HCT116 (cell line): ENCODE measurements at regions not wholly inside any gene's neighbourhood (a gene's known extent, or its start where the extent isn't known, plus 50 kb on each side); places are given as distances from the start of the nearest gene placed in this dataset.

Experiments used
- ATAC-seq: fragments of 200-7000 bp; cut with Tn5 transposase; 2 replicates; pipeline ENCODE4 v1.9.1; 2020; ENCODE audit warnings: mild to moderate bottlenecking, moderate library complexity
- BruUV-seq: library from RNA; stranded (reverse); fragments of 400-500 nt; replicated peaks from 2 replicates; lab custom pipeline; 2021; lab: Mats Ljungman, UMichigan
- CTCF ChIA-PET: fragments of 300-600 bp; sonication (Branson Sonifier 250); formaldehyde crosslinking; loops from one replicate; lab custom pipeline; 2021; ENCODE audit warnings: antibody characterized with exemption; lab: Charles Lee
- POLR2A ChIA-PET: fragments of 300-600, 350-600 bp; sonication (Branson Sonifier 250); formaldehyde crosslinking; loops from one replicate; lab custom pipeline; 2021; ENCODE audit warnings: antibody characterized with exemption; lab: Charles Lee
- RAD21 ChIA-PET, 2 experiments: fragments of 300-600 bp; sonication (Branson Sonifier 250); formaldehyde crosslinking; loops; one replicate each; lab custom pipeline; 2023; ENCODE audit warnings: low total read pairs in 2 of 2; ENCODE audit not compliant: uncharacterized antibody in 2 of 2, unreplicated experiment in 2 of 2, low non-redundant PET in 1 of 2; lab: Charles Lee
- DNase-seq: peaks from one replicate; pipeline ENCODE4 v3.0.0-alpha.2; 2010; ENCODE audit warnings: low read depth, low spot score
- H2AFZ ChIP-seq: fragments of 200-600 bp; shearing (Covaris generic), sonication (generic); 2 replicates; pipeline ENCODE4 v1.6.1; 2017; ENCODE audit warnings: low read depth, mixed run types, mixed read lengths, antibody characterized with exemption, low read length; ENCODE audit not compliant: poor library complexity, severe bottlenecking
- H3K27ac ChIP-seq: 2 replicates; pipeline ENCODE4 v1.5.1; 2012; ENCODE audit warnings: low read depth, low read length
- H3K27me3 ChIP-seq: fragments of 200-600 bp; sonication (generic); 2 replicates; pipeline ENCODE4 v1.6.1; 2016; ENCODE audit warnings: mixed run types, low read length, mixed read lengths; ENCODE audit not compliant: insufficient read depth
- H3K36me3 ChIP-seq, 2 experiments: fragments of 200-500 bp in 1 of 2; fragments of 200-600 bp in 1 of 2; sonication (Bioruptor generic) in 1 of 2; sonication (generic) in 1 of 2; 2 replicates each; pipeline versions ENCODE4 v1.5.1 to v1.6.1; 2014 to 2016; ENCODE audit warnings: low read length in 2 of 2, inconsistent platforms in 1 of 2, mixed read lengths in 1 of 2, mixed run types in 1 of 2; ENCODE audit not compliant: insufficient read depth in 2 of 2, control insufficient read depth in 1 of 2
- H3K4me1 ChIP-seq, 2 experiments: fragments of 200-600 bp in 1 of 2; sonication (generic) in 1 of 2; 2 replicates each; pipeline versions ENCODE4 v1.5.1 to v1.6.1; 2012 to 2017; ENCODE audit warnings: low read length in 2 of 2, inconsistent platforms in 1 of 2, mild to moderate bottlenecking in 1 of 2, mixed read lengths in 1 of 2, mixed run types in 1 of 2, moderate library complexity in 1 of 2; ENCODE audit not compliant: insufficient read depth in 2 of 2, control insufficient read depth in 1 of 2
- H3K4me2 ChIP-seq: fragments of 200-600 bp; sonication (generic); 2 replicates; pipeline ENCODE4 v1.6.1; 2017; ENCODE audit warnings: mixed run types, low read length, mixed read lengths
- H3K4me3 ChIP-seq, 2 experiments: fragments of 200-600 bp in 1 of 2; sonication (generic) in 1 of 2; replicated peaks in 1 of 2; 2 replicates each; pipeline ENCODE4 v1.5.1; 2011 to 2016; ENCODE audit warnings: low read length in 2 of 2, control low read depth in 1 of 2, low read depth in 1 of 2, mild to moderate bottlenecking in 1 of 2, mixed read lengths in 1 of 2, mixed run types in 1 of 2
- H3K79me2 ChIP-seq: fragments of 200-600 bp; sonication (generic); 2 replicates; pipeline ENCODE4 v1.6.1; 2017; ENCODE audit warnings: mild to moderate bottlenecking, mixed run types, low read length, moderate library complexity, mixed read lengths; ENCODE audit not compliant: insufficient read depth
- H3K9ac ChIP-seq: fragments of 200-600 bp; sonication (generic); 2 replicates; pipeline ENCODE4 v1.6.1; 2016; ENCODE audit warnings: low read length, mixed read lengths
- H3K9me2 ChIP-seq: fragments of 200-600 bp; sonication (generic), shearing (Covaris generic); 2 replicates; pipeline ENCODE4 v1.6.1; 2017; ENCODE audit warnings: mixed run types, mild to moderate bottlenecking, moderate library complexity; ENCODE audit not compliant: insufficient read depth
- H3K9me3 ChIP-seq, 2 experiments: fragments of 200-500 bp in 1 of 2; fragments of 200-600 bp in 1 of 2; sonication (Bioruptor generic) in 1 of 2; sonication (generic) in 1 of 2; 2 replicates each; pipeline ENCODE4 v1.6.1; 2014 to 2017; ENCODE audit warnings: low read length in 2 of 2, mixed read lengths in 2 of 2, inconsistent platforms in 1 of 2, low read depth in 1 of 2, mild to moderate bottlenecking in 1 of 2, mixed run types in 1 of 2, moderate library complexity in 1 of 2; ENCODE audit not compliant: control insufficient read depth in 1 of 2, insufficient read depth in 1 of 2
- H4K20me1 ChIP-seq: fragments of 200-600 bp; sonication (generic), shearing (Covaris generic); 2 replicates; pipeline ENCODE4 v1.6.1; 2017; ENCODE audit warnings: mixed run types, mild to moderate bottlenecking, moderate library complexity; ENCODE audit not compliant: insufficient read depth
- CEBPB ChIP-seq: IDR thresholded peaks from 2 replicates; pipeline ENCODE4 v1.6.1; 2012; ENCODE audit warnings: low read depth
- ELF1 ChIP-seq: IDR thresholded peaks from 2 replicates; pipeline ENCODE4 v1.6.1; 2012; ENCODE audit warnings: low read depth, borderline replicate concordance
- EZH2phosphoT487 ChIP-seq: fragments of 200-600 bp; IDR thresholded peaks from 2 replicates; pipeline ENCODE4 v1.6.1; 2018; ENCODE audit warnings: antibody characterized with exemption, borderline replicate concordance
- FOSL1 ChIP-seq: IDR thresholded peaks from 2 replicates; pipeline ENCODE4 v1.6.1; 2012; ENCODE audit warnings: low read depth
- POLR2A ChIP-seq: IDR thresholded peaks from 2 replicates; pipeline ENCODE4 v1.7.0; 2011; ENCODE audit warnings: borderline replicate concordance; ENCODE audit not compliant: insufficient read depth, insufficient read length; ENCODE audit errors: extremely low read depth
- RAD21 ChIP-seq: IDR thresholded peaks from 2 replicates; pipeline ENCODE4 v1.6.1; 2012; ENCODE audit warnings: low read depth, mild to moderate bottlenecking
- REST ChIP-seq: IDR thresholded peaks from 2 replicates; pipeline ENCODE4 v1.6.1; 2012; ENCODE audit warnings: low read depth
- YY1 ChIP-seq: IDR thresholded peaks from 2 replicates; pipeline ENCODE4 v1.6.1; 2011; ENCODE audit warnings: low read length, low read depth, moderate library complexity, mild to moderate bottlenecking; ENCODE audit not compliant: insufficient replicate concordance; ENCODE audit errors: extremely low read depth
- ZBTB33 ChIP-seq: IDR thresholded peaks from 2 replicates; pipeline ENCODE4 v1.6.1; 2011; ENCODE audit warnings: mild to moderate bottlenecking, low read length, moderate library complexity; ENCODE audit not compliant: insufficient replicate concordance; ENCODE audit errors: extremely low read depth
- ZFX ChIP-seq: fragments of 450-650 bp; IDR thresholded peaks from 2 replicates; pipeline ENCODE4 v1.6.1; 2017
- ZNF274 ChIP-seq: fragments of 200-500 bp; sonication (Bioruptor generic); IDR thresholded peaks from 2 replicates; pipeline ENCODE4 v1.6.1; 2014; ENCODE audit warnings: mild to moderate bottlenecking, low read depth, low read length, inconsistent platforms
- intact Hi-C: fragments of 100-400 bp; cut with micrococcal nuclease; formaldehyde crosslinking; loops from 2 replicates; pipeline ENCODE4 v1.10.0; 2022
- TF ChIP-seq, protein P1 (sequence below): IDR thresholded peaks from 2 replicates; pipeline ENCODE4 v1.6.1; 2012

DNA sequence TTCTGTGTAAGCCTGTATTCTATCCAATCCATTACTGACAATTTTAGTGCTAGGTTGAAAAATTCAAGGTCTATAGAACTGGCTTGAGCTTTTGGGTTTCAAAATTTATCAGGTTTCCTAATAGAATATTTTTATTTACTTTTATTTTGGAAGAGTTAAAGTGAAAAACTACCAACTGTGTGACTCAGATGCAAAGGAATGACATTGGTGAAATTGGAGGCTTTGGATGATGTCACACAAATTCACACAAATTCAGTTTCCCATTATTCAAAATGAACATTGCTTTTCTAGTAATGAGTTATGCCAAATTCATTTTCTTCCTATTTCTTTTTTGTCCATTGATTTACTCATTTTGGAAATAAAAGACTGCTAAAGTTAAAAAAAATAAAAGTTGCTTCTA, 186.9 kb downstream of the ALX1 start:
- TF ChIP-seq ELF1 (no peak), EZH2phosphoT487 (no peak), CEBPB (no peak), RAD21 (no peak), ZNF274 (no peak), FOSL1 (no peak), ZFX (no peak), POLR2A (no peak), REST (no peak), ZBTB33 (no peak), YY1 (no peak)
- TF ChIP-seq, protein P1, sequence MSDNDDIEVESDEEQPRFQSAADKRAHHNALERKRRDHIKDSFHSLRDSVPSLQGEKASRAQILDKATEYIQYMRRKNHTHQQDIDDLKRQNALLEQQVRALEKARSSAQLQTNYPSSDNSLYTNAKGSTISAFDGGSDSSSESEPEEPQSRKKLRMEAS, result no peak
- H3K79me2 ChIP-seq, result no peaks in the 10 kb centered on the region
- ATAC-seq (no peak), DNase-seq (no peak)
- intact Hi-C loops, result no loop called here
- ChIA-PET CTCF (interaction anchor here (0.6 to 3.1 kb wide), 3 partner anchors 10 to 454 kb away, joined by 3 to 33 read pairs (median 8); no protein-coding TSS in a partner anchor), POLR2A (interaction anchor here (0.7 kb wide), 1 partner anchor 41 kb away, joined by 3 read pairs; no protein-coding TSS in a partner anchor), RAD21 (no interaction called here)
- H3K9me2 ChIP-seq, result no peaks in the 10 kb centered on the region
- H3K4me2 ChIP-seq, result no peak overlapping the region
- no peaks in the 10 kb centered on the region for H3K27me3 ChIP-seq
- H3K36me3 ChIP-seq, result no peaks in the 10 kb centered on the region
- H3K27ac ChIP-seq, result no peak overlapping the region
- no peak overlapping the region for H3K4me3 ChIP-seq
- no peak overlapping the region for H2AFZ ChIP-seq
- BruUV-seq, result no TSS peak
- no peaks in the 10 kb centered on the region for H3K9me3 ChIP-seq
- no peaks in the 10 kb centered on the region for H3K4me1 ChIP-seq
- H4K20me1 ChIP-seq, result no peaks in the 10 kb centered on the region
- H3K9ac ChIP-seq, result no peak overlapping the region
